GM12878 (cell line): ENCODE measurements at regions not wholly inside any gene's neighbourhood (a gene's known extent, or its start where the extent isn't known, plus 50 kb on each side); places are given as distances from the start of the nearest gene placed in this dataset.

Source experiments
- ATAC-seq: fragments of 200-7000 bp; cut with Tn5 transposase; 3 replicates; pipeline ENCODE4 v1.9.1; 2020; ENCODE audit warnings: mild to moderate bottlenecking, moderate library complexity
- BruUV-seq: library from RNA; stranded (reverse); fragments of 400-500 nt; replicated peaks from 2 replicates; lab custom pipeline; 2021; lab: Mats Ljungman, UMichigan
- CTCF ChIA-PET: fragments of 300-600 bp; sonication (Branson Sonifier 250); formaldehyde crosslinking; extraction: SDS; loops from one replicate; lab custom pipeline; 2021; ENCODE audit warnings: inconsistent platforms; lab: Yijun Ruan, JAX
- POLR2A ChIA-PET: fragments of 350-600 bp; formaldehyde crosslinking; extraction: SDS; loops from one replicate; lab custom pipeline; 2021; ENCODE audit warnings: inconsistent platforms; lab: Charles Lee
- RAD21 ChIA-PET: fragments of 300-600 bp; sonication (Branson Sonifier 250); formaldehyde crosslinking; loops from one replicate; lab custom pipeline; 2023; ENCODE audit warnings: antibody characterized with exemption; ENCODE audit not compliant: unreplicated experiment; lab: Charles Lee
- SMC1A ChIA-PET: fragments of 300-600 bp; sonication (Branson Sonifier 250); formaldehyde crosslinking; loops from one replicate; lab custom pipeline; 2023; ENCODE audit not compliant: unreplicated experiment, uncharacterized antibody; lab: Charles Lee
- DNase-seq: peaks from one replicate; pipeline ENCODE4 v3.0.0-alpha.2; 2011; ENCODE audit warnings: low read depth, low spot score
- FAIRE-seq: peaks from 3 replicates; lab custom pipeline; 2011; peaks lifted over from hg19 to GRCh38; lab: Jason Lieb, UNC
- H2AFZ ChIP-seq: 2 replicates; pipeline ENCODE4 v1.6.0; 2011; ENCODE audit warnings: low read depth, low read length, control low read depth; ENCODE audit not compliant: control insufficient read depth
- H3K27ac ChIP-seq: 2 replicates; pipeline ENCODE4 v1.5.1; 2011; ENCODE audit warnings: control low read depth; ENCODE audit not compliant: control insufficient read depth, insufficient read depth
- H3K27me3 ChIP-seq, 2 experiments: replicated peaks in 1 of 2; 2 replicates each; pipeline versions ENCODE4 v1.6.0 to v1.6.1; 2011; ENCODE audit warnings: low read length in 1 of 2; ENCODE audit not compliant: control insufficient read depth in 2 of 2, insufficient read depth in 2 of 2
- H3K36me3 ChIP-seq, 2 experiments: 2 replicates each; pipeline ENCODE4 v1.5.1; 2011; ENCODE audit warnings: low read length in 1 of 2; ENCODE audit not compliant: control insufficient read depth in 2 of 2, insufficient read depth in 2 of 2
- H3K4me1 ChIP-seq: 2 replicates; pipeline ENCODE4 v1.6.1; 2011; ENCODE audit warnings: mild to moderate bottlenecking, low read length, moderate library complexity, mixed read lengths; ENCODE audit not compliant: control insufficient read depth, insufficient read depth
- H3K4me2 ChIP-seq: 2 replicates; pipeline ENCODE4 v1.6.0; 2011; ENCODE audit warnings: control low read depth; ENCODE audit not compliant: control insufficient read depth, insufficient read depth
- H3K4me3 ChIP-seq: fragments of 200-600 bp; sonication (generic); 2 replicates; pipeline ENCODE4 v1.5.1; 2016
- H3K79me2 ChIP-seq: 2 replicates; pipeline ENCODE4 v1.6.0; 2011; ENCODE audit warnings: low read length; ENCODE audit not compliant: control insufficient read depth, insufficient read depth
- H3K9ac ChIP-seq: 2 replicates; pipeline ENCODE4 v1.8.0; 2011; ENCODE audit warnings: low read length, control low read depth, mixed read lengths; ENCODE audit not compliant: control insufficient read depth, insufficient read depth
- H3K9me3 ChIP-seq: replicated peaks from 3 replicates; pipeline ENCODE4 v1.5.1; 2011; ENCODE audit warnings: mild to moderate bottlenecking, low read length; ENCODE audit not compliant: control insufficient read depth, insufficient read depth
- H4K20me1 ChIP-seq: 2 replicates; pipeline ENCODE4 v1.6.0; 2011; ENCODE audit not compliant: control insufficient read depth, insufficient read depth
- CHD1 ChIP-seq: IDR thresholded peaks from 2 replicates; pipeline ENCODE4 v1.6.1; 2012; ENCODE audit warnings: low read depth, low read length, improper control_type of control experiment
- EED ChIP-seq: sonication (generic); IDR thresholded peaks from 2 replicates; pipeline ENCODE4 v1.6.1; 2016; ENCODE audit warnings: antibody characterized with exemption, low read depth
- EZH2 ChIP-seq: IDR thresholded peaks from 2 replicates; pipeline ENCODE4 v1.6.1; 2012; ENCODE audit warnings: low read depth, mild to moderate bottlenecking, control low read depth, inconsistent platforms, low read length, borderline replicate concordance; ENCODE audit not compliant: control insufficient read depth
- IRF5 ChIP-seq: fragments of 450-650 bp; IDR thresholded peaks from 2 replicates; pipeline ENCODE4 v1.6.1; 2017; ENCODE audit warnings: borderline replicate concordance
- MTA3 ChIP-seq: IDR thresholded peaks from 2 replicates; pipeline ENCODE4 v1.6.1; 2012; ENCODE audit warnings: low read length, inconsistent platforms, borderline replicate concordance
- WGBS: methylation state at CpG from one replicate; pipeline ENCODE4 v1.1.6; 2016; ENCODE audit warnings: low lambda C conversion rate; ENCODE audit not compliant: insufficient replicate concordance, insufficient coverage; ENCODE audit errors: missing lambda C conversion rate; 5-methylcytosine and 5-hydroxymethylcytosine counted together
- in situ Hi-C: fragments of 300-500 bp; cut with MboI; formaldehyde crosslinking; loops from 9 replicates; pipeline ENCODE4 v1.14.3; 2018; ENCODE audit warnings: mixed read lengths
- intact Hi-C: fragments of 100-400 bp; cut with micrococcal nuclease; formaldehyde crosslinking; loops from one replicate; pipeline ENCODE4 v1.14.2; 2022; ENCODE audit not compliant: unreplicated experiment

GRCh38 chr6:140985679-140986275 is 1146.9 kb upstream of the GJE1 start:
- Histone ChIP-seq H4K20me1 (no peaks in the 10 kb centered on the region), H2AFZ (no peak overlapping the region), H3K4me3 (no peak overlapping the region), H3K9ac (no peak overlapping the region), H3K4me2 (no peak overlapping the region), H3K79me2 (no peaks in the 10 kb centered on the region), H3K4me1 (no peaks in the 10 kb centered on the region), H3K27ac (no peak overlapping the region), H3K9me3 (no peaks in the 10 kb centered on the region), H3K36me3 (no peaks in the 10 kb centered on the region), H3K27me3 (no peaks in the 10 kb centered on the region)
- TF ChIP-seq EZH2 = no peak
- TF ChIP-seq IRF5 = no peak
- no peak for TF ChIP-seq CHD1
- TF ChIP-seq MTA3 = no peak
- no peak for TF ChIP-seq EED
- BruUV-seq = no TSS peak
- POLR2A ChIA-PET = no interaction called here
- DNase-seq = no peak
- intact Hi-C loops = no loop called here
- no peak for FAIRE-seq
- ATAC-seq = no peak
- 19% methylated on average over 2 of the region's 2 CpGs for WGBS
- CTCF ChIA-PET = no interaction called here
- SMC1A ChIA-PET = interaction anchor here (0.5 to 1.5 kb wide), 2 partner anchors 120 to 271 kb away, joined by 3 read pairs; no protein-coding TSS in a partner anchor
- in situ Hi-C loops = no loop called here
- RAD21 ChIA-PET = no interaction called here
